Iris pigment epithelial cell (primary cell): ENCODE measurements at regions not wholly inside any gene's neighbourhood (a gene's known extent, or its start where the extent isn't known, plus 50 kb on each side); places are given as distances from the start of the nearest gene placed in this dataset.
A peak's percentile ranks its signal among the peaks of the same experiment; 100 is the strongest.

Experiments used
- DNase-seq: peaks from one replicate; pipeline ENCODE4 v3.0.0-alpha.2; 2011; ENCODE audit warnings: low read depth

DNA sequence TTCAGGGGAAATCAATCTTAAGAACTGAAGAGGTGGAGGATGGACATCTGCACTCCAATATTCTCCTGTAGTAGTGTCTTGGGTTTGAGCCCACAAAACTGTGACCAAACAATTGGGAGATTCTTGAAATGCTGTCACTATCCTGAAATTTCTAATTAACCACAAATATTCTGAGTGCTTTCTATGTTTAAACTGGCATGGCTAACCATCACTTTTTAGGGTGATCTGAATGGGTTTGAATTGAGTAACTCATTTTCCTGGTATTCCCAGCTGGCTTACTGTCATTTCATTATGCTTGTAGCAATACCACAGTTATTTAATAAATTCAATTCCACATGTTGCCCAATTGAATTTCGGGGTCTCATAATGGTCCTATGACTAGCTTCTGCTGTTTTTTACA, 216.9 kb upstream of the DCBLD2 start:
- no peak for DNase-seq

DNA sequence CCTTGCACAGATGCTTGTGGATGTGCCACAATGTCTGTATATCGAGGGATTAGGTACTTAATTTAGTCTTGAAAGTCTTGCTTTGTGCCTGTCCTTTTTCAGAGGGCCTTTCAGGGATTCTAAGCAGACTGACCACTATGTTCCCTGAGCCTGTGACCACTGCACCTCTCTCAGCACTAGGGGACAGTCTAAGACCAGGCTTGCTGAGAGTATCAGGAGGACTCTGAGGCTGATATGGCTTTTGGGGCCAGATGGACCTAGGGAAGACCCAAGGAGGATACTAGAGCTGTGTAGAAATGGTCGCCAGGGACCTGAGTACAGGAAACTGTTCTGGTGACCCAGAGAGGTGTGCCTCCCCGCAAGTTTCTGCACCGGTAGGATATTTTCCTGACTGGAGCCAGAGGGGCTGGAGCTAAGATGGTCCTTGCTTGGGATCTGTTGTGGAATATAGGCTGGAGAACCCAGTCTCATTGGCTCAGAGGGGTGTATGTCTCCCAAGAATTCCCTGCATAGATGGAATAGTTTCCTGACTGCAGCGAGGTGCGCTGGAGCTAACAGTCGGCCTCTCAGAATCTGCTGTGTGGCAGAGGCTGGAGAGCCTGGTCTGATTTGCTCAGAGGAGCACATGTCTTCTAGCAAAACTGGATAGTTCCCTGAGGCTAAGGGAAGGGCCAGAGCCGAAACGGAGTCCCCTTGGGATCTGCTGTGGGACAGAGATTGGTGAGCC, 213.2 kb upstream of the DCBLD2 start:
- peak; percentile 76 for DNase-seq

DNA sequence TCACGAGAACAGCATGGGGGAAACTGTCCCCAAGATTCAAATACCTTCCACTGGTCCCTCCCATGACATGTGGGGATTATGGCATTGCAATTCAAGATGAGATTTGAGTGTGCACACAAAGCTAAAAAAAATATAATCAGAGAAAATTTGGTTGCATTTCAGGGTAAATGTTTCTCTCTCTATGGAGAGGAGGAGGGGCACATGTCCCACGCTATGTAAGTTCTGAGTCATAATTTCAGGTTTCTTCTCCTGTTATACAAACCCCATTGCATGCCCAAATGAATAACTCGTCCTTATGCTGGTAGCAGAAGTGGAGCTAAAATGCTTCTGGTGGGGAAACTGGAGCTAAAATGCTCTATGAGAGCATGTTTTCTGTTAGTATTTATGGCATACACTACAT, 209.7 kb upstream of the DCBLD2 start:
- DNase-seq, result peak; percentile 28

- no peak for DNase-seq
These were observed 208.9 kb upstream of the DCBLD2 start for GRCh38 chr3:99110401-99110800.

- DNase-seq, result peak; percentile 98
These were observed 207.0 kb upstream of the DCBLD2 start for GRCh38 chr3:99108508-99108907.

GRCh38 chr3:99094606-99095005, 193.1 kb upstream of the DCBLD2 start:
- no peak for DNase-seq

GRCh38 chr3:99087277-99087676, 185.8 kb upstream of the DCBLD2 start:
- no peak for DNase-seq

- no peak for DNase-seq
These were observed 183.3 kb upstream of the DCBLD2 start for GRCh38 chr3:99084826-99085225.

- no peak for DNase-seq
These were observed 182.7 kb upstream of the DCBLD2 start for GRCh38 chr3:99084156-99084555.

- no peak for DNase-seq
These were observed 169.6 kb upstream of the DCBLD2 start for GRCh38 chr3:99071096-99071495.

- no peak for DNase-seq
These were observed 168.5 kb upstream of the DCBLD2 start for GRCh38 chr3:99069973-99070372.

DNA sequence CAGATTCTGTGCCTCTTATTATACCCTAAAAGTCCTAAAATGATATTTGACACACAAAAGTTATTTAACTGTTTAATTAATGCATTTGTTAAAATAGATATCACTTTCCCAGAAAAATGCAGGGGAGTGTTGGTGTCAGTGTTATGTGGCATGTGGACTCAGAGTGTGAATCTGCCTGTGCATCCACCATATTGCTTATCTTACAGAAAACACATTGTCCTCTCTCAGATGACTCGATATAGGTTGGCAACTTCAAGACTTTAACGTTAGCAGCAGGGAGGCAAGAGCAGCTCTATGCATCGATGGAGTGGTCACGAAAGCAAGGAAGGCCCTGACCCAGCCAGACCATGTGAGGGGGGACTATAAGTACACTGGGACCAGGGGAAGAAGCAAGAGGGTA, 165.4 kb upstream of the DCBLD2 start:
- no peak for DNase-seq

- DNase-seq, result no peak
These were observed 147.7 kb upstream of the DCBLD2 start for GRCh38 chr3:99049164-99049563.

- no peak for DNase-seq
These were observed 140.3 kb upstream of the DCBLD2 start for GRCh38 chr3:99041747-99042146.

- no peak for DNase-seq
These were observed 130.3 kb upstream of the DCBLD2 start for GRCh38 chr3:99031778-99032177.

GRCh38 chr3:99023590-99024192, 122.2 kb upstream of the DCBLD2 start:
- DNase-seq, result peak; percentile 53

- DNase-seq, result no peak
These were observed 120.0 kb upstream of the DCBLD2 start for GRCh38 chr3:99021466-99021865.

GRCh38 chr3:99016452-99016851, 115.0 kb upstream of the DCBLD2 start:
- DNase-seq, result no peak

DNA sequence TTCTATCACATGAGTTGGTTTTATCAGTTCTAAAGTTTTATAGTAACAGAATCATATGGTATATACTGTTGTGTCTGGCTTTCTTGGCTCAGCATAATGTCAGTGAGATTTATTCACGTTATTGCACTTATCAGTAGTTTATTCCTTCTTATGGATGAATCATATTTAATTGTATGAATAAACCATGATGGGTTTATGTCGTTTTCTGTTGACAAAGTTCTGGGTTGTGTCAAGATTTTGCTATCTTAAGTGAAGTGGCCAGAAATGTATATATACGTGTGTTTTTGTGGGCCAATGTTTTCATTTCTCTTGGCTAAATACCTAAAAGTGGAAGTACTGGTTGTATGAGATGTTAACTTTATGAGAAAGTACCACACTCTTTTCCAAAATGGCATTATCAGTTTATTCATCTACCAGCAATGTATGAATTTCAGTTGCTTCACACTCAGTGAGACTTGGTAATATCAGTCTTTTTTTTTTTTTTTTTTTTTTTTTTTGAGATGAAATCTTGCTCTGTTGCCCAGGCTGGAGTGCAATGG, 112.4 kb upstream of the DCBLD2 start:
- no peak for DNase-seq

GRCh38 chr3:99013077-99013476, 111.6 kb upstream of the DCBLD2 start:
- no peak for DNase-seq

- DNase-seq, result peak; percentile 47
These were observed 110.6 kb upstream of the DCBLD2 start for GRCh38 chr3:99012051-99012450.

GRCh38 chr3:99009851-99010250, 108.4 kb upstream of the DCBLD2 start:
- no peak for DNase-seq

DNA sequence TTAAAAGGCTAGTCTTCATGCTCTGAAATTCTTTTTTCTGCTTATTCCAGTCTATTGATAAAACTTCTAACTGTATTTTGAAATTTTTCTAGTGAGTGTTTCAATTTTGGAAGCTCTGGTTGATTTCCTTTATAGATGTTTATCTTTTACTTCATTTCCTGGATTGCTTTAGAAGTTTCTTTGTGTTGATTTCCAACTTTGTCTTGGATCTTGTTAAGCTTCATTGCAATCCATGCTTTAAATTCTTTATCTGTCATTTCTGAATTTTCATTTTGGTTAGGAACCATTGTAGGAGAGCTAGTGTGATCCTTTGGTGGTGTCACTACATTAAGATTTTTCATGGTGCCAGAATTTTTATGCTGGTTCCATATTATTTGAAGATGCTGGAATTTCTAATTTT, 105.2 kb upstream of the DCBLD2 start:
- no peak for DNase-seq

GRCh38 chr3:98999675-99000074, 98.2 kb upstream of the DCBLD2 start:
- DNase-seq, result no peak
